ENCODE measurements at regions not wholly inside any gene's neighbourhood (a gene's known extent, or its start where the extent isn't known, plus 50 kb on each side); places are given as distances from the start of the nearest gene placed in this dataset.

DNA sequence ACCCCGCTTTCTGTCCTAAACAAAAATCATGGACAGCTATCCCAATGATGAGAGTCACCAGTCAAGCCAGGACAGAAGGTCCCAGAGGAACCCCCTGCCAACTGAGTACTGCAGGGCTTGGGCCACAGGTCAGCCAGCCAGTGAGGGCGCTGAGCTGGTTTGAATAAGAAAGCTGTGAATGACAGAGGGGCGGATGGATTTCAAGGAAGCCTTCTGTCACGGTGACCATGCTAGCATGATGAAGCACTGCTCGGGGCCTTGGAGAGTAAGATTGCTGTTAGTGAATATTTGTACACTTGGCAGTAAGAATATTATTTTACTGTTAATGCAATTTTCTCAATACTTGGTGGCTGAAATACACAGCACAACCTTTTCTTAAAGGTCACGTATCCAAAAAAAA, 734.0 kb upstream of the NR2F2 start:
- no peak for DNase-seq

- DNase-seq, result no peak
Observed at GRCh38 chr15:95598251-95598855, 732.1 kb upstream of the NR2F2 start.

DNA sequence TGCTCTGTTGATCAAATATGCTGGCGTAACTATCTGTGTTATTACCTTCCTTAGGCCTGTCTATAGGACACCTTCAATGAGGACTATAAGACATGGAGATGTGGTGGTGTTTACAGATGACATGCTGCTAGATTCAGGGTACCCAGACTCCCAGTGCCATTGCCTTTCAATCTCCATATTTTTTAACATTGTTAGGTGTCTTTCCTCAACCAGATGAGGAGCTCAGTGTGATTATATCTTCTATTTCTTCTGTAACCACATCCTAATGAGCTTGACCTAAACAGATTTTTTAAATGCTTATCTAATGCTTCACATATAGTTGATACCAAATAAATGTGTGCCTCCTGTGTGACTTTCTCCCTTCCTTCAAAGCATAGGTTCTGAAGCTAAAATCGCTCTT, 730.1 kb upstream of the NR2F2 start:
- DNase-seq, result no peak

GRCh38 chr15:95600884-95601283, 729.6 kb upstream of the NR2F2 start:
- DNase-seq, result no peak

GRCh38 chr15:95601525-95601924, 729.0 kb upstream of the NR2F2 start:
- no peak for DNase-seq

DNA sequence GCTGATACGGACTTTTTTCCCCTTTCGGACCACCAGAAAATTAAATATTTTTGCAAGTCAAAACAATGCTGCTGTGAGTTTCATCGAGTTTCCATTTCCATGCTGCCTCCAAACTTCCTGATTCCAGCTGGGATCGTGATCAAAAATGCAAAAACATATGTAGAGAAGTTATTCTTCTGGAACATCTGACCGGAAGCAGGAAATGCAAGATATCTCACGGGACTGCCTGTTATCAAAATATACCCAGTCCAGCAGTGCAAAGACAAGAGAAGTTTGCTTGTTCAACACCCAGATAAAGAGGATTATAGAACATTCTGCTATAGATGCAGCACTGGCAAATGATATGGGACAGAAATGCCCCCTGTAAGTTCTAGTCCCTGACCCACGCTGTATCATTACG, 726.7 kb upstream of the NR2F2 start:
- no peak for DNase-seq

DNA sequence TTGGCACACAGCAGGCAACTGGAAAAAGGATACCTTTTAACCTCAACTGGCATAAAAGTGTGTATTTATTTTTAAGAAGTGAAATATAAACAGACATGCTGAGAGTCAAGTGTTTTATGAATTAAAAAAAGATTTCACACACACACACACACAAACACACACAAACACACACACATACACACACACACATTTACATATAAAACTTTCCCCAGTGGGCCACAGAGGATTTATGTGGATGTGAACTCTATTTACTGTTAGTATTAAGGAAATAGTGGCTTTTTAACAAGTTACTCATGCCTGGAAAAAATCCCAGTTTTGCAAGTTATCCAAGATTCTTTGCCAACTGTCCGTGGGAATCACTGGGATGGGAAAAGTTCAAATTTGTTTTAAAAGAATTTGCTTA, 725.9 kb upstream of the NR2F2 start:
- DNase-seq, result no peak

DNA sequence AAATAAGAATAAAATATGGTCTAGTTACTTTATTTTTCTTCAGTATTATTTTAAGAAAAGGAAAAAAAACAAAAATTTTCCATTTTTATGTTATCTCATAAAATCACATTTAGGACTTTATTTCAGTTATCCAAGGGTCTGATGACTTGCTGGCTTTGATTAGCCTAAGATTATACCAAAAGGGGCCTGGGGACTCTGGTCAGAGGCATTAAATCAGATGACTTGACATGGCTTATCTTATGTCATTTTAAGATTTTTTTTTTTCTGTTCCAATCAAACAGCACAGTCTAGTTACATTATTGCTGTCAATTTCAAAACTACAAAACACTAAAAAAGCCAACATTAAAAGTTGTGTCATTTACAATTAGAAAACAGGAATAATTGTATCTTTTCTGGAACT, 725.4 kb upstream of the NR2F2 start:
- DNase-seq, result no peak

GRCh38 chr15:95606551-95606950, 723.9 kb upstream of the NR2F2 start:
- DNase-seq, result no peak

GRCh38 chr15:95608371-95608770, 722.1 kb upstream of the NR2F2 start:
- no peak for DNase-seq

- no peak for DNase-seq
Observed at GRCh38 chr15:95609096-95609495, 721.4 kb upstream of the NR2F2 start.

DNA sequence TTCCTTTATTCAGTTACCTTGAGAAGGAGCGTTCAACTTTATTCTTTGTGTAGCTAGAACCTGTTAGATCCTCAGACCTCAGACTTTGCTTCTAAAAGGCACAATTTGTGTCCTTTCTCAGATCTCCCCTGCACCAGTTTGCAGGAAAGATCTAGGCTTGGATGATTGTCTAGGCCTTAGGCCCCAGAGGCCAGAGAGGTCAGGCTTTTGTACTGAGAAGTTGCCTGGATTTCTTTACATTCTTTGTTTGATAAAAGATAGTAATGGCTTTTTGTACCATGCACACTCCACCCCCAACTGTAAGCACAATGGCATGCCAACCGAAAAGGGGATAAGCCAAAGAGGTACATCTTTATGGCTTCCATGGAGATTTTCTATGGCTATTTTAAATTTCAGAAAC, 719.6 kb upstream of the NR2F2 start:
- DNase-seq, result no peak

DNA sequence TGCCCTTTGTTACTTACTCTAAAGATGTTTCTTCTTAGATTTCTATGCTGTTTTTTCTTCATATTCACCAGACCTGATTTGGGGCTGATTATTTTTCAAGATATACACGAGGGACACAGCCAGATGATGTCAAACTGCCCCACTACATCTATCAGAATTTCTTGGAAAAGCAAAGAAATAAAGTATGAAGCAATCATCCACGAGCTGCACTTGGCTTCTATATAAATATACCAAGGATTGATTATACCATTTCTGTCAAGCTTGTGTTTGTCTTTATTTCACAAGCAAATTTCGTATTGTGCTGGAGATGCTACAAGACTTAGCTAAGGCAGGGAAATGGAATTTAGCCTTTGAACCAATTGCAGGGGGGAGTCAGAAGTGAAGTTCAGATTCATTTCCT, 715.1 kb upstream of the NR2F2 start:
- DNase-seq, result no peak

DNA sequence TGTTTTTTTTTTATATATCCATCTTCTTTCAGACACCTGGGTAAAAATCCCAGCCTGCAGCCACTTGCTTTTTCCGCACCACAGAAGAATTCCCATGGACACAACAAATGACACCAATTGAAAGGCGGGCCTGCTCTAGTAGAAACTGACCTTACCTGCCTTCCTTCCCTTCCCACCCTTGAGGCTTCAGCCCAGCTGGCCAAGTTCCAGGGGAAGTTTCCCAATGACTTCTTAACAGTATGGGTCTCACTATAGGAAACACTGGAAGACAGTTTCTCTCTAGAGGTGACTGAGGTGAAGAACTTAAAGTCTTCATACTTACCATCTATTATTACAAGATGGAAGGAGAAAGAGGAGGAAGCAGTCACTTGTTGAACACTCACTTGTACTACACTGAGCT, 714.2 kb upstream of the NR2F2 start:
- no peak for DNase-seq

GRCh38 chr15:95620934-95621579, 709.4 kb upstream of the NR2F2 start:
- no peak for DNase-seq

DNA sequence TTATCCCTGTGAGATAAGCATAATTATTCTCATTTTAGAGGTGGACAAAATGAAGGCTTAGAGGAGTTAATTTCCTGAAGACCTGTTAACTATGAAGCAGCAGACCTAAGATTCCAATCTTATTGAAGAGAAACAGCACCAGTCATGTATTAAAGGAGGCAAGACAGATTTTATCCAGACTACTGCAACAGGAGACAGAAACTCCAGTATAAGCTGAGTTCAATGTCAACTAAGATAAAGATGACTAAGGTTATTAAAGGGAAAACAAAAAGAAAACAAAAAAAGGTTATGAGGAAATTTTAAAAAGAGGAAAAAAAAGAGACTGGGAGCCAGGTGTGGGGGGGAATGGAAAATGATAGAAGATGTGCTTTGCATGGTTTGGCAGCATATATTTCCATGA, 707.7 kb upstream of the NR2F2 start:
- DNase-seq, result no peak

- no peak for DNase-seq
Observed at GRCh38 chr15:95624100-95624499, 706.4 kb upstream of the NR2F2 start.

DNA sequence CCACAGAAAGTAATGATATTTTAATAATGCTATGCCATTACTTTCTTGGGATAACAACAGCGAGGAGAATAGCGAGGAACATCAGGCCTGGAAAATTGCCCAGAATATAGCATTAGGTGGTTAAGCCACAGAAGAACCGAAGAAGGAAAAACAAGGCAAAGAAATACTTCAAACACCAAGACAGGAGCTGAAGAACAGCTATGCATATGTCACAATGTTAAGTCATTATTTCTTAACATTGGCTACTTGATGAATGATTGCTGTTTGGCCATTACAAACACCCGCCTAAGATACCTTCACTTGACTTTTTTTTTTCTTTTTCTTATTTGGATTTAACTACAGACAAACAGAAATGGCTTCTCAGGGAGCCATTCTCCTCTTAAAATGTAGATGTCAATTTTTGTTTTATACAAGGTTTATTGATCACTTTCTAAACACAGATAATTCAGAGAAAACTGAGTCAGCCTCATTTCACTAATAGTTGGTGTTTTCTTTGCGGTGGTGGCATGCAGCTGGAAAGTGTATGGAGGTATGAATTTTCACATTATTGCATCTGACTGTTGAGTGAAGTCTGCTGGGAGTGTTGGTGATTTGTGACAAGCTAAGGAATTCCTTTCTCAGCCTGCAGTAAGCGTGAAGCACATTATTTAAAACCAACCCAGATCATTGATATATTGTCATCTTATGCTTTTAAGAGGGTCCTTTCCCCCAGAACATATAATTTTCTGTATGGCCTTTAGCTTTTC, 705.7 kb upstream of the NR2F2 start:
- no peak for DNase-seq

- DNase-seq, result no peak
Observed at GRCh38 chr15:95626501-95627361, 703.8 kb upstream of the NR2F2 start.

GRCh38 chr15:95629503-95630168, 700.9 kb upstream of the NR2F2 start:
- DNase-seq, result no peak

GRCh38 chr15:95630683-95631082, 699.8 kb upstream of the NR2F2 start:
- DNase-seq, result no peak

GRCh38 chr15:95635666-95636065, 694.8 kb upstream of the NR2F2 start:
- no peak for DNase-seq

All from hypothalamus (tissue), 51 donors.